SH-SY5Y (cell line): ENCODE measurements at regions not wholly inside any gene's neighbourhood (a gene's known extent, or its start where the extent isn't known, plus 50 kb on each side); places are given as distances from the start of the nearest gene placed in this dataset.

Source experiments
- GATA2 ChIP-seq: IDR thresholded peaks from 2 replicates; pipeline ENCODE4 v1.6.1; 2011; ENCODE audit warnings: mild to moderate bottlenecking, low read depth, low read length
- GATA3 ChIP-seq: IDR thresholded peaks from 2 replicates; pipeline ENCODE4 v1.6.1; 2011; ENCODE audit warnings: low read depth, mild to moderate bottlenecking, low read length, moderate library complexity

- TF ChIP-seq GATA2 (no peak), GATA3 (no peak)
Measured at GRCh38 chr17:71287071-71287823, 833.6 kb upstream of the SOX9 start.

- no peak for TF ChIP-seq GATA3
- TF ChIP-seq GATA2 = no peak
Measured at GRCh38 chr17:71292006-71292405, 828.8 kb upstream of the SOX9 start.

- no peak for TF ChIP-seq GATA2
- TF ChIP-seq GATA3 = no peak
Measured at GRCh38 chr17:71296005-71296404, 824.8 kb upstream of the SOX9 start.

GRCh38 chr17:71301063-71301462 lies 819.8 kb upstream of the SOX9 start:
- TF ChIP-seq GATA3 (no peak), GATA2 (no peak)

GRCh38 chr17:71302721-71303549 lies 817.9 kb upstream of the SOX9 start:
- TF ChIP-seq GATA2 (no peak), GATA3 (no peak)

- TF ChIP-seq GATA3 (no peak), GATA2 (no peak)
Measured at GRCh38 chr17:71304498-71305158, 816.2 kb upstream of the SOX9 start.

GRCh38 chr17:71313866-71314265 lies 807.0 kb upstream of the SOX9 start:
- TF ChIP-seq GATA3 (no peak), GATA2 (no peak)

GRCh38 chr17:71315568-71315967 lies 805.3 kb upstream of the SOX9 start:
- no peak for TF ChIP-seq GATA2
- no peak for TF ChIP-seq GATA3

GRCh38 chr17:71316176-71316897 lies 804.5 kb upstream of the SOX9 start:
- TF ChIP-seq GATA3 (peak; percentile 90), GATA2 (peak; percentile 83)

GRCh38 chr17:71320009-71320796 lies 800.6 kb upstream of the SOX9 start:
- TF ChIP-seq GATA2 (no peak), GATA3 (no peak)

- TF ChIP-seq GATA2 (no peak), GATA3 (no peak)
Measured at GRCh38 chr17:71325117-71325516, 795.7 kb upstream of the SOX9 start.

GRCh38 chr17:71325886-71326285 lies 794.9 kb upstream of the SOX9 start:
- no peak for TF ChIP-seq GATA3
- TF ChIP-seq GATA2 = no peak
